GM21786 (cell line): ENCODE measurements at regions not wholly inside any gene's neighbourhood (a gene's known extent, or its start where the extent isn't known, plus 50 kb on each side); places are given as distances from the start of the nearest gene placed in this dataset.

ENCODE experiments used
- ATAC-seq: cut with Tn5 transposase; IDR thresholded peaks from one replicate; pipeline ENCODE4 v1.9.1; 2021; ENCODE audit not compliant: unreplicated experiment

DNA sequence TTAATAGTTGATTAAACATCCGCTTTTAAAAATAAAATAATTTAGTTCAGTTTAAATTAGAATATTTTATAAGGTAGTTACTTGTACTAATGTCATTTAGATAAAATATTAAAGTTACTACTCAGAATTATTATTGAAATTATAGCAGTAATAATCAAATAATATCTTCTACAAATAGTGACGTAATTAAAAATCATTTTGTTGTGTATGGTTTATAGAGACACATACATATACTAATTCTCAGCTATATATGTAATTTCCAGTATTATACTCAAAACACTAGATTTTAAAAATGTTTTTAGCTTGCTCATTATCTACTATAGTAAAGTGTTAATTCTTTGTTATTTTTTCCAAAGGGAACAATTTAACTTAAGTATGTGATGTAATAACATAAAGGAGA lies 435.2 kb upstream of the MANEA start:
- ATAC-seq: no peak

DNA sequence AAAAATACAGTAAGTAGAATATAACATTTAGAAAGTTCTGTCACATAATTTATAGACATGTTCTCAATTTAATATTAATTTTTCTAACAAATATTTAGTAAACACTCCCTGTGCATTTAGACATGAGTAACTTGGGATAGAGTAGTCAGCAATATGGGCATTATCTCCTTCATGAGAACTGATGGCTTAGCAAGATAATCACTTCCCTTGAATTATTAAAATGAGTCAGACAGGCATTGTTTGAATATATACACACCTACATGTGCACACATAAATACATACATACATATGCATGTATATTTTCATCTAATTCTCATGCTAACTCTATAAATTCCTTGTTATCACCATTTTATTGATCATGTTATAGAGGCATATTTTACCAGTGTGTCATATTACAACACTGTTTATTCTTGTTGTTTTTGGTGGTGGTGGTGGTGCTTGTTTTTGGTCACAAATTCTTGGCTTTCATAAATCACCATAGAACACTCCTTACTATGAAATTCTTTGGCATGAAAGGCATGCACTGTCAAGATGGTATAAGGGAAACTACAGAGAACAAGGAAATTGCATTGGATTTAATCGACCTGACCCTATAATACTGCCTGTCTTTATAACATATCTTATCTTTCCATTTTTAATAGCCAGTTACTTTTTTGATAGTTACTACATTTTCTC lies 434.5 kb upstream of the MANEA start:
- no peak for ATAC-seq

- ATAC-seq: no peak
Observed at GRCh38 chr6:95143408-95144180, 433.7 kb upstream of the MANEA start.

DNA sequence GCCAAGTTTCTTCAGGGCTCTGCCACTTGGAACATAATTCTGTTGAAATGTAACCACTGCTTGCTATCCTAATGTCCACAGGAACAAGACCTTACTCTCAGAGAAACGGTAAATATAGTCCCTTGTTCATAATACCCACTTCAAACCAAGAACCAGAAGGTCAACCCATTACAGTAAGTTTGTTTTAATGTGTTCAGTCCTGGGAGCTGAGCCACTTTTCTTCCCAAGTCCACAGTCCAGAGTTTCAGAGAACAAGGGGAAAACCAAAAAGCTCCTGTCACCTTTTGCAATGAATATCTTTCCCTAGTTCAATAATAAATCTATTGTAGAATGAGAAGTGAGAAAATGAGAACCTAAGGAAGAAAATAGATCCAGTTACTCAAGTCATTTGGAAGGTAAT lies 431.9 kb upstream of the MANEA start:
- no peak for ATAC-seq

- ATAC-seq: no peak
Observed at GRCh38 chr6:95159557-95159956, 417.8 kb upstream of the MANEA start.

- no peak for ATAC-seq
Observed at GRCh38 chr6:95169775-95170174, 407.6 kb upstream of the MANEA start.

DNA sequence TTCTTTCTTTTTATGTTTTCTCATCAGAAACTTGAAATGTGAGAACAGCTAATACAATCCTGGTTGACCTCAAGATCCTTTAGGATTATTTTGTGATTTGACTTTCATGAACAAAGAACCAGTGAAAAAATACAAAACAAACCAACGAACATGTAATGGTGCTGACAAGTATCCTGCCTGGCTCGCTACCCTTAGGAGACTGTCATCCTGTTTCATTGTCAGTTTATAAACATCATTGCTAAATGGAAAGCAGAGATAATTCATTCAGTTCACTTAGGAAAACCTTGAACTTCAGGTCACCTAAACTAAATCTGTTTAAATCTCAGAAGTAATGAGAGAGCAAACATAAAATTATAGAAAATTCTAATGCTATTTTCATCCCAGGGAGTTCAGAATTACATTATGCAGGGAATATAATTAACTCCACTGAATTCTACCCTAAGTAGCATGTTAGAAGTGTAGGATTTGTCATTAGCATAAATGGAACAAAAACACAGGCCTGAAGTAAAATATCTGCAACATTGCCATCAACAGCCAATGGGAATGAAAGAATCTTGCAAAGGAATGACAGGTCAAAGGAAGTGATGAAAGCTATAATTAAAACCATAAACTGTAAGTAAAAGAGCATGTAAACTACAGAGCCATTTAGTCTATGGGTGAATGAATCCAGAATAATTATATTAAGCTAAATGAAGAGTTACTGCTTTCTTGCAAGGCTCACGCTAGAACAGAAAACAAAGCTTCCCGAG lies 401.2 kb upstream of the MANEA start:
- no peak for ATAC-seq

GRCh38 chr6:95185874-95186273 lies 391.5 kb upstream of the MANEA start:
- no peak for ATAC-seq

DNA sequence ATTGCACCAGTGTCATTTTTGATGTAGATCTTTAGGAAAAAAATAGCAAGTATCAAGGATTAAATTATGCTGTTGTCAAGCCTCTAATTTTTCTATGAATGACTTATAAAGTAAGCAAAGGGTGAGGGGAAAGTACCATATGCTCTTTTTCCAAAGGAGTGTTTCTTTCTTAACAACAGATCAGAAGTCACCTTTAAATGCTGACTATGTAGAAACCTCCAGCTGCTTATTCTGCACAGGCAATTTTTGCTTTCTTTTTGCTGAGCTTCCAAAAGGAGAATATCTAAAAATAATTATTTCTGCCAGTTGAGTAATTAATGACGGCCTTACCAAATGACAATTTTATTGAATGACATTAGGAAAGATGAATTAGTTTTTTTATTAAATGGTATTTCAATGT lies 390.6 kb upstream of the MANEA start:
- no peak for ATAC-seq

GRCh38 chr6:95197590-95197989 lies 379.7 kb upstream of the MANEA start:
- no peak for ATAC-seq

DNA sequence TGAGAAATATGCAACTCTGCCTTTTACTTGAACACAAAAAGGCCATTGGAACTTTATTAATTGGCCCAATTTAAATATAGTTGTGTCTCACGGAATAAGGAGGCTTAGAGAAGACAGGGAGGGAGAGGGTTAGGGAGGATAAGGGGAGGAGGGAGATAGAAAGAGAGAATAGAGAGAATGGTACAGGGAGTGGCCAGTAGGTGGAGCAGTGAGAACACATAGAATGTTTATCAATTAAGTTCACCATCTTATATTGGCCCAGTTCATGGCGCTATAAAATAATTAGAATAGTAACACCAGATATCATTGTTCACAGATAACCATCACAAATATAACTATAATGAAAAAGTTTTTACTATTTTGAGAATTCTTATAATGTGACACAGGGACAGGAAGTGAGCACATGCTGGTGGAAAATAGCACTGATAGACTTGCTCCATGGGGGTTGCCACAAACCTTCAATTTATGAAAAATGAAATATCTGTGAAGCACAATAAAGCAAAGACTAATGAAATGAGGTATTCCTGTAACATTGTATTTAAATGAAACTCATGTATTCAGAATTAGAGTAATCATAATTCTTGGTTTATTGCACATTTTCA lies 374.1 kb upstream of the MANEA start:
- ATAC-seq: peak; percentile 96

DNA sequence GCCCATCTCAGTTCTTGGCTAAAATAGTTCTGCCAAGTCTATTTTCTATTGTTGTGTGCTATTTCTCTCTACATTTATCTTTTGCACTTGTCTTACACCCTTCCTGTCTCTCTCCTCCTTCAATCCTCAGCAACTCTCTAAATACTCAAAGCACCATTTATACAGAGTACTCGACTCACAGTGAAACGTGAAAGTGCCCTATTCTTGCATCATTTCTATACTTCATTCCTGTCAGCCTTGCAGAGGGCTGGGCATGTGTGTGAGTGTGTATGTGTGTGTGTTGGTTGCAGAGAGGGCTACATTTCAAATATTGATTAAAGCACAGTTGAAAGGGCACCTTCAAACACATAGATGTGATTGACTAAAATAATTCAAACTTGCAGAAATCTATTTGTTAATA lies 373.2 kb upstream of the MANEA start:
- ATAC-seq: no peak

GRCh38 chr6:95208621-95209020 lies 368.7 kb upstream of the MANEA start:
- no peak for ATAC-seq

GRCh38 chr6:95209074-95209473 lies 368.3 kb upstream of the MANEA start:
- ATAC-seq: no peak

GRCh38 chr6:95216555-95216954 lies 360.8 kb upstream of the MANEA start:
- no peak for ATAC-seq

DNA sequence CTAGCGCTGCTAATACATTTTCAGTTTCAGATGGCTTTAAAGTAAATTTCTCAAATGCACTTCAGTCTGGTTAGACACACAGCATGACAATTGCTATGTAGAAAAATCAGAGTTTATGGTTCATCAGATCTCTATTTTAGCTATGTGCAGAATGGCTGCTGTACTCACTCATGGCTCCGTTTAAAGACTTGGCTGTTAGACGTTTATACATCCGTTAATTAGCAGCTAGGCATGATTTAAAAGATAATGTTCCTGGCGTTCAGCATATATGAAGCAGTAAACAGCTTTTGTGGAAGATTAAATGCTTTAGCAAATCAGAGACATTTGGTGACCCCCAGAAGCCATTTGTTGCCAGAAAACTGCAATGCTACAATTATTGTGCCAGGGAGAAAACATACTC lies 350.0 kb upstream of the MANEA start:
- ATAC-seq: no peak

GRCh38 chr6:95228636-95229035 lies 348.7 kb upstream of the MANEA start:
- ATAC-seq: no peak

DNA sequence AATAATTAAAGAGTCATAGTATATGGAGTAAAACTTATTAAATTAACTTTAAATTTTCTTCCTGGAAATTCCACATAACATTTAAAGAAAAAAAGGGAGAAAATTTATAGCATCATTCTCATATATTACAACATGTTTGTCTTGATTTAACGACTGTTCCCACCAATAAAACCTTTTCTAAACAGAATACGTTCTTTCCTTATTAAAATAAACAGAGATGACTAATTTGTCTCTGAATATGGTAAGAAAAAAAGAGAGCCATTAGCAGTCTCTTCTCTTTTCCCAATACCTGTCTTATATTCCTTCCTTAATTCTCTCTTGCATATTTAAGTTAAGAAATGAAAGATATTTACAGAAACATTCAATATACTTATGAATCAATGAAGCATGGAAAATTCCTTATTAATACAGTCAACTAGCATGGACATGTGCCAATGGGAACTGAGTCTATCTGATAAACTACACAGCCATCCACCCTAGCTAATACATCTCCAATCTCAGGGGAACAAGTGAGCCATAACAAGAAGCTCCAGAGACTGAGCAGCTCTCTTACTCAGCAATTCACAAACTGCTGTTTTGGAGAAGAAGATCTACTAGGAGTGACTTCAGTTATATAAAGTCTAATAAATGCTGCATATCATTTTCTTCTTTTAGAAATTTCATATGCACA lies 347.1 kb upstream of the MANEA start:
- no peak for ATAC-seq

GRCh38 chr6:95231416-95231815 lies 345.9 kb upstream of the MANEA start:
- ATAC-seq: no peak

DNA sequence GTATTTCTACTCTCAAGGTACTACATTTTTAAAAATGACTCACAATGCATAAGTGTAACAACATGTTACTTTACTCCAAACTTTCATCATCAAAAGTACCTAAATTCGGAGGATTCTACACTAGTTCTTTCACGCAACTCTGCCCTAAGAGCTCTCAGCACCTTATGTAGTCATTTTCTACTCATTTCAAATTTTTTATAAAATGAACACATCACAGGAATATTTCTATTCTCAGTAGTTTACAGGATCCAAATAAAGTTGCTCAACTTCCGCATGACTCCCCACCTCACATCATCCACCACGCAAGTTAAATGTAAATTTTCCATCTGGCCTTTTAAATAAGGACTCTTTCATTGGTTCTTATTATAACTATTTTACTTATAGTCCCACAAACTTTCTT lies 344.9 kb upstream of the MANEA start:
- ATAC-seq: no peak

GRCh38 chr6:95233879-95234278 lies 343.5 kb upstream of the MANEA start:
- no peak for ATAC-seq
